GM19351 (cell line): ENCODE measurements at regions not wholly inside any gene's neighbourhood (a gene's known extent, or its start where the extent isn't known, plus 50 kb on each side); places are given as distances from the start of the nearest gene placed in this dataset.

Experiments
- ATAC-seq: cut with Tn5 transposase; IDR thresholded peaks from one replicate; pipeline ENCODE4 v1.9.1; 2021; ENCODE audit warnings: mild to moderate bottlenecking, moderate library complexity; ENCODE audit not compliant: unreplicated experiment

- ATAC-seq = no peak
Observed at GRCh38 chr2:176826356-176826755, 386.2 kb upstream of the HNRNPA3 start.

- ATAC-seq = no peak
Observed at GRCh38 chr2:176826984-176827668, 385.5 kb upstream of the HNRNPA3 start.

GRCh38 chr2:176830362-176830761 is 382.2 kb upstream of the HNRNPA3 start:
- ATAC-seq = no peak

- ATAC-seq = no peak
Observed at GRCh38 chr2:176832086-176832485, 380.5 kb upstream of the HNRNPA3 start.

- ATAC-seq = no peak
Observed at GRCh38 chr2:176833671-176834070, 378.9 kb upstream of the HNRNPA3 start.

GRCh38 chr2:176834226-176834625 is 378.4 kb upstream of the HNRNPA3 start:
- ATAC-seq = no peak

GRCh38 chr2:176843208-176843607 is 369.4 kb upstream of the HNRNPA3 start:
- no peak for ATAC-seq

GRCh38 chr2:176844461-176844860 is 368.1 kb upstream of the HNRNPA3 start:
- ATAC-seq = no peak

GRCh38 chr2:176845718-176846117 is 366.9 kb upstream of the HNRNPA3 start:
- no peak for ATAC-seq

GRCh38 chr2:176847575-176847974 is 365.0 kb upstream of the HNRNPA3 start:
- no peak for ATAC-seq

GRCh38 chr2:176848844-176849243 is 363.8 kb upstream of the HNRNPA3 start:
- ATAC-seq = no peak

GRCh38 chr2:176851200-176851888 is 361.2 kb upstream of the HNRNPA3 start:
- no peak for ATAC-seq

- no peak for ATAC-seq
Observed at GRCh38 chr2:176851889-176852483, 360.6 kb upstream of the HNRNPA3 start.

- ATAC-seq = peak; percentile 84
Observed at GRCh38 chr2:176852667-176853066, 359.9 kb upstream of the HNRNPA3 start.

- ATAC-seq = no peak
Observed at GRCh38 chr2:176854062-176854461, 358.5 kb upstream of the HNRNPA3 start.

- ATAC-seq = no peak
Observed at GRCh38 chr2:176854878-176855277, 357.7 kb upstream of the HNRNPA3 start.

- ATAC-seq = no peak
Observed at GRCh38 chr2:176856683-176857082, 355.9 kb upstream of the HNRNPA3 start.

- no peak for ATAC-seq
Observed at GRCh38 chr2:176865336-176865735, 347.3 kb upstream of the HNRNPA3 start.

- ATAC-seq = no peak
Observed at GRCh38 chr2:176872406-176872805, 340.2 kb upstream of the HNRNPA3 start.

GRCh38 chr2:176873403-176873802 is 339.2 kb upstream of the HNRNPA3 start:
- no peak for ATAC-seq

- ATAC-seq = no peak
Observed at GRCh38 chr2:176876493-176877103, 336.0 kb upstream of the HNRNPA3 start.
